ENCODE measurements at regions not wholly inside any gene's neighbourhood (a gene's known extent, or its start where the extent isn't known, plus 50 kb on each side); places are given as distances from the start of the nearest gene placed in this dataset.
"Not testable (repeated sequence)": the region's sequence is repeated elsewhere in the genome, so short reads cannot be mapped to it uniquely, and the experiment has no call there.

DNA sequence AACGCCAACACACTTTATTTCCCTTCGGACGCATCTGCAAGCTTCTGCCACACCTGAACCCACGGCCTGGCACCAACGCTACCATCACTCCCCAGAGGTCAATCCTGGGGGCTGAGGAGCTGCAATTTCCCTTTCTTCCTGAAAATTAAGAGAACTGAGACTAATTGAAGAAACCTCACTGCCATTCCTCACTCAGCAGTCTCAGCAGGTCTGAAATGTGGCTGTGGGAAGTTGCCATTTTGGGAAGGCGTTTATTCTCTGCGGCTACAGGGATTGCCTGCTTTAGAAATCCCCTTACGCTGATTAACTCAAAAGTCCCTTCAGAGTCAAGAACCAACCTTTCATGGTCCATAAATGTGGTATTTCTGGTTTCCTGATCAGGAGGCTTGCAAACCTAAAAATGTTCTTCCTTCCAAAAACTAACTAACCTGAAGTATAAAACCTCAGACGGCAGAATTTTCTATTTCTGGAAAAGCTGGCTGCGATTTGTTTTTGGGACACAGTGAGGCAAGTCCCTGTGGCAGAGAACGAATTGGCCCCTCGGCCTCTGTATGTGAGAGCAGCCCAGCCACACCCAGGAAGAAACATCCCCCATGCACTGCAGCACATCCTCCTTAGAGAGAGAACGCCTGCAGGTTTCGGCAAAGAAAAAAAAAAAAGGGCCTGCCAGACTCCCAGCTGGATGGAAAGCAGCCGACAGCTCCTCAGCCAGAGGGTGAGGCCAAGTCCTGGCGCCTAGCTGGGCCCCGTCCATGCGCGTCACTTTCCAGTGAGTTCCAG lies 5404.8 kb upstream of the TPTE start:
- not testable (repeated sequence) for TF ChIP-seq CTCF, POLR2A (IDR thresholded peaks at IDR 0.05)
